ENCODE measurements at regions not wholly inside any gene's neighbourhood (a gene's known extent, or its start where the extent isn't known, plus 50 kb on each side); places are given as distances from the start of the nearest gene placed in this dataset.

- H3K79me2 ChIP-seq (ENCODE audit: low read length), result no peaks in the 10 kb centered on the region
- no peaks in the 10 kb centered on the region for H3K27me3 ChIP-seq (ENCODE audit: low read depth, low read length)
- no peak overlapping the region for H3K4me3 ChIP-seq (ENCODE audit: low read length)
- no peak overlapping the region for H3K9ac ChIP-seq (ENCODE audit: low read length)
- H2AFZ ChIP-seq (ENCODE audit: low read depth, low read length), result no peak overlapping the region
- no peak overlapping the region for H3K4me2 ChIP-seq (ENCODE audit: low read length)
- TF ChIP-seq EZH2phosphoT487 (IDR thresholded peaks at IDR 0.05; ENCODE audit: low read depth) (no peak), CTCF (IDR thresholded peaks at IDR 0.05; ENCODE audit: low read depth, low read length) (no peak)
- no peaks in the 10 kb centered on the region for H3K36me3 ChIP-seq (replicated peaks; ENCODE audit: low read depth, low read length)
- no peaks in the 10 kb centered on the region for H4K20me1 ChIP-seq (ENCODE audit: insufficient read depth, low read length)
- H3K27ac ChIP-seq (ENCODE audit: low read length), result no peak overlapping the region
- H3K9me3 ChIP-seq (ENCODE audit: insufficient read depth, low read length), result peaks cover 7% of the 10 kb centered on the region; the same call in 1 of the 2 replicates
- peaks cover 5% of the 10 kb centered on the region; the same call in 1 of the 2 replicates for H3K4me1 ChIP-seq (ENCODE audit: low read length)
Observed at GRCh38 chr2:150389447-150389846, 98.0 kb downstream of the RND3 start.

DNA sequence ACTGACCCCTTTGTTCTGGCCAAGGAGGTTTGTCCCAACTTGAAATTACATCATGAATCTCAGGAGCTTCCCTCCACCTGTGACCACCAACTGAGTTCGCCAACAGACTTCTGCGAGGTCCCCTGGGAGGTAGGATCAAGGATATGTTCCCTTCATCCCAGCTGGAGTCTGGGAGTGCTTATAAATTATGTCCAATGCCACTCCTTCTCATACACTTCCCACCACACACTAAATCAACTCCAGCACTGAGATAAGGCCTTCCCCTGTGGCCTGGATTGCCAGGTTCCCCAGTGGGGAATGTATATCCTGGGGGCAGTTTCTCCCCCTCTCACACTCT lies 99.2 kb downstream of the RND3 start:
- H3K9me3 ChIP-seq (ENCODE audit: insufficient read depth, low read length), result peaks cover 7% of the 10 kb centered on the region; the same call in 1 of the 2 replicates
- H3K9ac ChIP-seq (ENCODE audit: low read length), result no peak overlapping the region
- TF ChIP-seq EZH2phosphoT487 (IDR thresholded peaks at IDR 0.05; ENCODE audit: low read depth) (no peak), CTCF (IDR thresholded peaks at IDR 0.05; ENCODE audit: low read depth, low read length) (no peak)
- no peak overlapping the region for H2AFZ ChIP-seq (ENCODE audit: low read depth, low read length)
- H3K36me3 ChIP-seq (replicated peaks; ENCODE audit: low read depth, low read length), result no peaks in the 10 kb centered on the region
- no peaks in the 10 kb centered on the region for H4K20me1 ChIP-seq (ENCODE audit: insufficient read depth, low read length)
- H3K4me1 ChIP-seq (ENCODE audit: low read length), result peaks cover 5% of the 10 kb centered on the region; the same call in 1 of the 2 replicates
- no peaks in the 10 kb centered on the region for H3K27me3 ChIP-seq (ENCODE audit: low read depth, low read length)
- H3K27ac ChIP-seq (ENCODE audit: low read length), result no peak overlapping the region
- no peaks in the 10 kb centered on the region for H3K79me2 ChIP-seq (ENCODE audit: low read length)
- no peak overlapping the region for H3K4me2 ChIP-seq (ENCODE audit: low read length)
- H3K4me3 ChIP-seq (ENCODE audit: low read length), result no peak overlapping the region

- Histone ChIP-seq H4K20me1 (ENCODE audit: insufficient read depth, low read length) (no peaks in the 10 kb centered on the region), H3K4me1 (ENCODE audit: low read length) (peaks cover 5% of the 10 kb centered on the region; the same call in 1 of the 2 replicates), H3K9ac (ENCODE audit: low read length) (no peak overlapping the region), H3K9me3 (ENCODE audit: insufficient read depth, low read length) (peaks cover 7% of the 10 kb centered on the region; the same call in 1 of the 2 replicates), H2AFZ (ENCODE audit: low read depth, low read length) (no peak overlapping the region), H3K36me3 (replicated peaks; ENCODE audit: low read depth, low read length) (no peaks in the 10 kb centered on the region), H3K4me3 (ENCODE audit: low read length) (no peak overlapping the region), H3K79me2 (ENCODE audit: low read length) (no peaks in the 10 kb centered on the region), H3K27ac (ENCODE audit: low read length) (no peak overlapping the region), H3K4me2 (ENCODE audit: low read length) (no peak overlapping the region), H3K27me3 (ENCODE audit: low read depth, low read length) (no peaks in the 10 kb centered on the region)
- TF ChIP-seq CTCF (IDR thresholded peaks at IDR 0.05; ENCODE audit: low read depth, low read length) (no peak), EZH2phosphoT487 (IDR thresholded peaks at IDR 0.05; ENCODE audit: low read depth) (no peak)
Observed at GRCh38 chr2:150387586-150388288, 99.7 kb downstream of the RND3 start.

DNA sequence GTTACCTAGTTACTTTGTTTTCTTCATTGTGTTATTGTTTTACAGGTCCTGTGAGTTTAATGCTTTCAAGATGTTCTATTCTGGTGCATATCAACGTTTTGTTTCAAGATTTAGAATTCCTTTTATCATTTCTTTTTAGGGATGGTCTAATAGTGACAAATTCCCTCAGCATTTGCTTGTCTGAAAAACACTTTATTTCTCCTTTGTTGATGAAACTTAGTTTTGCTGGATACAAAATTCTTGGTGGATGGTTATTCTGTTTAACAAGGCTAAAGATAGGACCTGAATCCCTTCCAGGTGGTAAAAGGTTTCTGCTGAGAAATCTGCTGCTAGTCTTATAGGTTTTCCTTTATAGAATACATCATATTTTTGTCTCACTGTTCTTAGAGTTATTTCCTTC lies 102.3 kb downstream of the RND3 start:
- H3K4me2 ChIP-seq (ENCODE audit: low read length), result no peak overlapping the region
- no peaks in the 10 kb centered on the region for H3K36me3 ChIP-seq (replicated peaks; ENCODE audit: low read depth, low read length)
- H3K27me3 ChIP-seq (ENCODE audit: low read depth, low read length), result no peaks in the 10 kb centered on the region
- H3K9me3 ChIP-seq (ENCODE audit: insufficient read depth, low read length), result peaks cover 7% of the 10 kb centered on the region; the same call in 1 of the 2 replicates
- TF ChIP-seq EZH2phosphoT487 (IDR thresholded peaks at IDR 0.05; ENCODE audit: low read depth) (no peak), CTCF (IDR thresholded peaks at IDR 0.05; ENCODE audit: low read depth, low read length) (no peak)
- no peak overlapping the region for H3K27ac ChIP-seq (ENCODE audit: low read length)
- no peak overlapping the region for H2AFZ ChIP-seq (ENCODE audit: low read depth, low read length)
- no peak overlapping the region for H3K4me3 ChIP-seq (ENCODE audit: low read length)
- H3K4me1 ChIP-seq (ENCODE audit: low read length), result no peaks in the 10 kb centered on the region
- H4K20me1 ChIP-seq (ENCODE audit: insufficient read depth, low read length), result no peaks in the 10 kb centered on the region
- no peaks in the 10 kb centered on the region for H3K79me2 ChIP-seq (ENCODE audit: low read length)
- no peak overlapping the region for H3K9ac ChIP-seq (ENCODE audit: low read length)
